ENCODE measurements at regions not wholly inside any gene's neighbourhood (a gene's known extent, or its start where the extent isn't known, plus 50 kb on each side); places are given as distances from the start of the nearest gene placed in this dataset.
A peak's percentile ranks its signal among the peaks of the same experiment; 100 is the strongest.

- Histone ChIP-seq H3K27me3 (ENCODE audit: control insufficient read depth in 1 of 2, insufficient read depth in 2 of 2, low read length in 2 of 2) (no peaks in the 10 kb centered on the region), H3K36me3 (ENCODE audit: insufficient read depth, low read length) (no peaks in the 10 kb centered on the region), H3K9me3 (ENCODE audit: control insufficient read depth in 1 of 2, insufficient read depth in 1 of 2, low read length in 2 of 2) (peaks cover 0 to under 1% of the 10 kb centered on the region in 2 experiments), H3K4me3 (ENCODE audit: low read length) (no peak overlapping the region), H3K27ac (ENCODE audit: low read depth in 1 of 2, low read length in 2 of 2) (no peak overlapping the region), H3K4me1 (ENCODE audit: insufficient read depth, low read length) (no peaks in the 10 kb centered on the region)
- Mint-ChIP-seq H3K27ac (no peak overlapping the region), H3K4me1 (ENCODE audit: low read depth) (no peaks in the 10 kb centered on the region), H3K36me3 (ENCODE audit: low read depth) (no peaks in the 10 kb centered on the region), H3K9me3 (no peaks in the 10 kb centered on the region), H3K4me3 (no peak overlapping the region), H3K27me3 (no peaks in the 10 kb centered on the region)
- ChIA-PET CTCF (no interaction called here), POLR2A (no interaction called here)
- TF ChIP-seq, protein P1, sequence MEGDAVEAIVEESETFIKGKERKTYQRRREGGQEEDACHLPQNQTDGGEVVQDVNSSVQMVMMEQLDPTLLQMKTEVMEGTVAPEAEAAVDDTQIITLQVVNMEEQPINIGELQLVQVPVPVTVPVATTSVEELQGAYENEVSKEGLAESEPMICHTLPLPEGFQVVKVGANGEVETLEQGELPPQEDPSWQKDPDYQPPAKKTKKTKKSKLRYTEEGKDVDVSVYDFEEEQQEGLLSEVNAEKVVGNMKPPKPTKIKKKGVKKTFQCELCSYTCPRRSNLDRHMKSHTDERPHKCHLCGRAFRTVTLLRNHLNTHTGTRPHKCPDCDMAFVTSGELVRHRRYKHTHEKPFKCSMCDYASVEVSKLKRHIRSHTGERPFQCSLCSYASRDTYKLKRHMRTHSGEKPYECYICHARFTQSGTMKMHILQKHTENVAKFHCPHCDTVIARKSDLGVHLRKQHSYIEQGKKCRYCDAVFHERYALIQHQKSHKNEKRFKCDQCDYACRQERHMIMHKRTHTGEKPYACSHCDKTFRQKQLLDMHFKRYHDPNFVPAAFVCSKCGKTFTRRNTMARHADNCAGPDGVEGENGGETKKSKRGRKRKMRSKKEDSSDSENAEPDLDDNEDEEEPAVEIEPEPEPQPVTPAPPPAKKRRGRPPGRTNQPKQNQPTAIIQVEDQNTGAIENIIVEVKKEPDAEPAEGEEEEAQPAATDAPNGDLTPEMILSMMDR (IDR thresholded peaks at IDR 0.05), result no peak
- DNase-seq (no peak), ATAC-seq (ENCODE audit: poor library complexity) (no peak)
- intact Hi-C loops (cut with DNase I, micrococcal nuclease), result no loop called here
These were observed 98.2 kb upstream of the MRI1 start for GRCh38 chr19:13666165-13666564.

- Histone ChIP-seq H3K4me3 (ENCODE audit: low read length) (no peak overlapping the region), H3K27me3 (ENCODE audit: control insufficient read depth in 1 of 2, insufficient read depth in 2 of 2, low read length in 2 of 2) (no peaks in the 10 kb centered on the region), H3K36me3 (ENCODE audit: insufficient read depth, low read length) (no peaks in the 10 kb centered on the region), H3K27ac (ENCODE audit: low read depth in 1 of 2, low read length in 2 of 2) (no peak overlapping the region), H3K9me3 (ENCODE audit: control insufficient read depth in 1 of 2, insufficient read depth in 1 of 2, low read length in 2 of 2) (no peaks in the 10 kb centered on the region), H3K4me1 (ENCODE audit: insufficient read depth, low read length) (no peaks in the 10 kb centered on the region)
- H3K4me1 Mint-ChIP-seq (ENCODE audit: low read depth), result no peaks in the 10 kb centered on the region
- no peaks in the 10 kb centered on the region for H3K27me3 Mint-ChIP-seq
- ATAC-seq (ENCODE audit: poor library complexity) (no peak), DNase-seq (no peak)
- H3K27ac Mint-ChIP-seq, result no peak overlapping the region
- no peaks in the 10 kb centered on the region for H3K36me3 Mint-ChIP-seq (ENCODE audit: low read depth)
- no peaks in the 10 kb centered on the region for H3K9me3 Mint-ChIP-seq
- TF ChIP-seq, protein P1 (IDR thresholded peaks at IDR 0.05), result no peak
- ChIA-PET POLR2A (no interaction called here), CTCF (no interaction called here)
- H3K4me3 Mint-ChIP-seq, result no peak overlapping the region
- intact Hi-C loops (cut with DNase I, micrococcal nuclease), result no loop called here
These were observed 99.0 kb upstream of the MRI1 start for GRCh38 chr19:13665125-13665905.

- Mint-ChIP-seq H3K9me3 (peaks cover 7% of the 10 kb centered on the region), H3K4me1 (ENCODE audit: low read depth) (peaks cover 13% of the 10 kb centered on the region), H3K4me3 (peak overlapping the region; percentile 25), H3K27me3 (peaks cover 7% of the 10 kb centered on the region), H3K36me3 (ENCODE audit: low read depth) (no peaks in the 10 kb centered on the region), H3K27ac (peak overlapping the region; percentile 51)
- POLR2A ChIA-PET, result interaction anchor here (1.0 kb wide), 1 partner anchor 95 kb away, joined by 3 read pairs; a partner anchor contains a TSS
- intact Hi-C loops (cut with DNase I, micrococcal nuclease), result no loop called here
- ATAC-seq (ENCODE audit: poor library complexity) (no peak), DNase-seq (peak in 1 of 14 experiments; percentile 14)
- Histone ChIP-seq H3K27ac (ENCODE audit: low read depth in 1 of 2, low read length in 2 of 2) (no peak overlapping the region), H3K9me3 (ENCODE audit: control insufficient read depth in 1 of 2, insufficient read depth in 1 of 2, low read length in 2 of 2) (peaks cover 0 to 4% of the 10 kb centered on the region in 2 experiments), H3K27me3 (ENCODE audit: control insufficient read depth in 1 of 2, insufficient read depth in 2 of 2, low read length in 2 of 2) (no peaks in the 10 kb centered on the region), H3K4me1 (ENCODE audit: insufficient read depth, low read length) (peaks cover 10% of the 10 kb centered on the region), H3K36me3 (ENCODE audit: insufficient read depth, low read length) (no peaks in the 10 kb centered on the region), H3K4me3 (ENCODE audit: low read length) (no peak overlapping the region)
- CTCF ChIA-PET, result no interaction called here
- TF ChIP-seq, protein P1 (IDR thresholded peaks at IDR 0.05), result no peak
These were observed 111.3 kb upstream of the MRI1 start for GRCh38 chr19:13652810-13653590.
